ENCODE measurements at regions not wholly inside any gene's neighbourhood (a gene's known extent, or its start where the extent isn't known, plus 50 kb on each side); places are given as distances from the start of the nearest gene placed in this dataset.

GRCh38 chr2:36277881-36278523 lies 77.6 kb upstream of the CRIM1 start:
- H3K4ac ChIP-seq (replicated peaks; ENCODE audit: insufficient read length, low read depth, low read length), result no peak overlapping the region
- H3K56ac ChIP-seq (replicated peaks; ENCODE audit: insufficient read length, low read depth, low read length), result no peak overlapping the region
- H2AFZ ChIP-seq (ENCODE audit: low read length), result no peak overlapping the region
- no peak overlapping the region for H3K4me3 ChIP-seq (ENCODE audit: extremely low read depth in 1 of 4, insufficient read depth in 2 of 4, low read depth in 3 of 4, low read length in 4 of 4)
- H3K23ac ChIP-seq (ENCODE audit: insufficient read length), result no peak overlapping the region
- H3K14ac ChIP-seq (ENCODE audit: insufficient read length), result no peak overlapping the region
- H3K27ac ChIP-seq (ENCODE audit: low read depth, low read length), result no peak overlapping the region
- no peak overlapping the region for H4K91ac ChIP-seq (replicated peaks; ENCODE audit: insufficient read length, low read length)
- H2BK5ac ChIP-seq (ENCODE audit: low read depth, low read length), result no peak overlapping the region
- no peaks in the 10 kb centered on the region for H3K79me1 ChIP-seq (ENCODE audit: low read depth, low read length)
- peaks cover 0 to 19% (median 0%) of the 10 kb centered on the region in 4 experiments; a peak in 3 of 8 replicates for H3K36me3 ChIP-seq (ENCODE audit: control insufficient read depth in 2 of 4, insufficient read depth in 4 of 4, low read length in 3 of 4)
- H2BK120ac ChIP-seq (replicated peaks; ENCODE audit: low read depth, low read length), result no peak overlapping the region
- H3K79me2 ChIP-seq (ENCODE audit: control insufficient read depth in 1 of 2, insufficient read depth in 2 of 2, low read length in 2 of 2), result no peaks in the 10 kb centered on the region
- no peaks in the 10 kb centered on the region; the same call in 1 of the 2 replicates for H3K23me2 ChIP-seq (ENCODE audit: low read depth, low read length)
- H4K8ac ChIP-seq (ENCODE audit: extremely low read depth, insufficient read depth, low read length), result no peak overlapping the region
- peaks cover 38 to 40% of the 10 kb centered on the region in 2 experiments for H3K9me3 ChIP-seq (ENCODE audit: insufficient read depth in 2 of 2, low read depth in 1 of 2, low read length in 1 of 2)
- H2BK20ac ChIP-seq (ENCODE audit: low read length), result no peak overlapping the region
- no peak overlapping the region for H3K18ac ChIP-seq (ENCODE audit: extremely low read depth, low read length)
- H2AK5ac ChIP-seq (ENCODE audit: low read depth, low read length), result no peak overlapping the region
- FAIRE-seq (no peak), DNase-seq (ENCODE audit: low read depth in 1 of 2, low spot score in 2 of 2) (no peak)
- peaks cover 0 to 1% (median 0%) of the 10 kb centered on the region in 4 experiments; a peak in 1 of 7 replicates for H3K27me3 ChIP-seq (replicated peaks in 1 of 4; ENCODE audit: control insufficient read depth in 3 of 4, extremely low read depth in 1 of 4, insufficient read depth in 3 of 4, low read length in 3 of 4)
- ChIA-PET CTCF (ENCODE audit: partially characterized antibody) (no interaction called here), POLR2A (ENCODE audit: partially characterized antibody) (no interaction called here)
- no peak overlapping the region for H2BK15ac ChIP-seq (ENCODE audit: low read length)
- H3K4me2 ChIP-seq (ENCODE audit: insufficient read depth in 1 of 2, low read depth in 2 of 2, low read length in 2 of 2), result no peak overlapping the region
- no peak overlapping the region for H2BK12ac ChIP-seq (ENCODE audit: low read depth, low read length)
- TF ChIP-seq POLR2AphosphoS5 (IDR thresholded peaks at IDR 0.05; ENCODE audit: low read depth, low read length) (no peak), CBX8 (IDR thresholded peaks at IDR 0.05; ENCODE audit: borderline replicate concordance, low read depth, low read length) (no peak), KDM5A (IDR thresholded peaks at IDR 0.05; ENCODE audit: low read length) (no peak), ASH2L (IDR thresholded peaks at IDR 0.05; ENCODE audit: low read length) (no peak), KDM4A (IDR thresholded peaks at IDR 0.05; ENCODE audit: low read depth, low read length, severe bottlenecking) (no peak), JUN (IDR thresholded peaks at IDR 0.05; ENCODE audit: low read depth, low read length) (no peak), RBBP5 (IDR thresholded peaks at IDR 0.05; ENCODE audit: borderline replicate concordance, low read depth, low read length) (no peak), TAF1 (IDR thresholded peaks at IDR 0.05; ENCODE audit: low read depth, low read length) (no peak), SIRT6 (IDR thresholded peaks at IDR 0.05; ENCODE audit: low read length) (no peak), HDAC6 (IDR thresholded peaks at IDR 0.05; ENCODE audit: low read depth, low read length) (no peak)
- H3K9ac ChIP-seq (replicated peaks in 1 of 4; ENCODE audit: extremely low read depth in 1 of 4, low read depth in 3 of 4, low read length in 3 of 4), result no peak overlapping the region
- WGBS, 2 experiments (ENCODE audit: extremely low coverage in 1 of 2, insufficient coverage in 1 of 2, insufficient read length in 1 of 2, insufficient replicate concordance in 2 of 2, low coverage in 1 of 2, low lambda C conversion rate in 2 of 2, missing lambda C conversion rate in 1 of 2), result 87% methylated on average over 2 of the region's 2 CpGs; no CpG with 5 or more reads in 1 of the 2 experiments
- no peak overlapping the region for H4K5ac ChIP-seq (ENCODE audit: insufficient read length, low read depth, low read length)
- no peaks in the 10 kb centered on the region for H4K20me1 ChIP-seq (replicated peaks in 1 of 2; ENCODE audit: control insufficient read depth in 1 of 2, insufficient read depth in 2 of 2, low read length in 2 of 2)
- no peaks in the 10 kb centered on the region for H3K4me1 ChIP-seq (replicated peaks in 1 of 4; ENCODE audit: control insufficient read depth in 3 of 4, insufficient read depth in 4 of 4, low read length in 3 of 4)

Data from H1 (cell line).